ENCODE measurements at regions not wholly inside any gene's neighbourhood (a gene's known extent, or its start where the extent isn't known, plus 50 kb on each side); places are given as distances from the start of the nearest gene placed in this dataset.

- TF ChIP-seq YY1 (IDR thresholded peaks at IDR 0.05; ENCODE audit: insufficient read depth, insufficient read length) (no peak), SUZ12 (IDR thresholded peaks at IDR 0.05; ENCODE audit: extremely low read depth, insufficient read depth, insufficient read length) (no peak), ZNF274 (IDR thresholded peaks at IDR 0.05; ENCODE audit: low read depth, low read length) (no peak)
- DNase-seq (ENCODE audit: low read depth, low spot score) = no peak
- H3K4me3 ChIP-seq (ENCODE audit: insufficient read length, low read depth) = no peak overlapping the region
- H3K9ac ChIP-seq (ENCODE audit: insufficient read length, low read depth) = no peak overlapping the region
- H3K27me3 ChIP-seq (ENCODE audit: insufficient read depth, insufficient read length) = no peaks in the 10 kb centered on the region
- no peaks in the 10 kb centered on the region for H3K36me3 ChIP-seq (ENCODE audit: insufficient read depth, insufficient read length, low read length)
- no peaks in the 10 kb centered on the region for H3K4me1 ChIP-seq (ENCODE audit: insufficient read depth, insufficient read length)
- H3K9me3 ChIP-seq (ENCODE audit: insufficient read depth, low read length) = no peaks in the 10 kb centered on the region
Measured at GRCh38 chr18:78548261-78549058, 431.2 kb upstream of the SALL3 start.

GRCh38 chr18:78549971-78550370 lies 429.6 kb upstream of the SALL3 start:
- H3K9me3 ChIP-seq (ENCODE audit: insufficient read depth, low read length) = peaks cover 3% of the 10 kb centered on the region; the same call in 1 of the 2 replicates
- no peak for DNase-seq (ENCODE audit: low read depth, low spot score)
- no peaks in the 10 kb centered on the region for H3K36me3 ChIP-seq (ENCODE audit: insufficient read depth, insufficient read length, low read length)
- no peak overlapping the region for H3K4me3 ChIP-seq (ENCODE audit: insufficient read length, low read depth)
- no peaks in the 10 kb centered on the region for H3K4me1 ChIP-seq (ENCODE audit: insufficient read depth, insufficient read length)
- no peak for TF ChIP-seq ZNF274 (IDR thresholded peaks at IDR 0.05; ENCODE audit: low read depth, low read length)
- no peak for TF ChIP-seq SUZ12 (IDR thresholded peaks at IDR 0.05; ENCODE audit: extremely low read depth, insufficient read depth, insufficient read length)
- no peak for TF ChIP-seq YY1 (IDR thresholded peaks at IDR 0.05; ENCODE audit: insufficient read depth, insufficient read length)
- H3K27me3 ChIP-seq (ENCODE audit: insufficient read depth, insufficient read length) = no peaks in the 10 kb centered on the region
- no peak overlapping the region for H3K9ac ChIP-seq (ENCODE audit: insufficient read length, low read depth)

- H3K27me3 ChIP-seq (ENCODE audit: insufficient read depth, insufficient read length) = no peaks in the 10 kb centered on the region
- H3K4me3 ChIP-seq (ENCODE audit: insufficient read length, low read depth) = no peak overlapping the region
- H3K36me3 ChIP-seq (ENCODE audit: insufficient read depth, insufficient read length, low read length) = no peaks in the 10 kb centered on the region
- peaks cover 7% of the 10 kb centered on the region; the same call in 1 of the 2 replicates for H3K9me3 ChIP-seq (ENCODE audit: insufficient read depth, low read length)
- no peak overlapping the region for H3K9ac ChIP-seq (ENCODE audit: insufficient read length, low read depth)
- DNase-seq (ENCODE audit: low read depth, low spot score) = no peak
- TF ChIP-seq YY1 (IDR thresholded peaks at IDR 0.05; ENCODE audit: insufficient read depth, insufficient read length) (no peak), ZNF274 (IDR thresholded peaks at IDR 0.05; ENCODE audit: low read depth, low read length) (no peak), SUZ12 (IDR thresholded peaks at IDR 0.05; ENCODE audit: extremely low read depth, insufficient read depth, insufficient read length) (no peak)
- H3K4me1 ChIP-seq (ENCODE audit: insufficient read depth, insufficient read length) = no peaks in the 10 kb centered on the region
Measured at GRCh38 chr18:78554944-78555608, 424.5 kb upstream of the SALL3 start.

- Histone ChIP-seq H3K4me3 (ENCODE audit: insufficient read length, low read depth) (no peak overlapping the region), H3K27me3 (ENCODE audit: insufficient read depth, insufficient read length) (no peaks in the 10 kb centered on the region), H3K9ac (ENCODE audit: insufficient read length, low read depth) (no peak overlapping the region), H3K4me1 (ENCODE audit: insufficient read depth, insufficient read length) (no peaks in the 10 kb centered on the region), H3K9me3 (ENCODE audit: insufficient read depth, low read length) (peaks cover 7% of the 10 kb centered on the region; the same call in 1 of the 2 replicates), H3K36me3 (ENCODE audit: insufficient read depth, insufficient read length, low read length) (no peaks in the 10 kb centered on the region)
- no peak for TF ChIP-seq ZNF274 (IDR thresholded peaks at IDR 0.05; ENCODE audit: low read depth, low read length)
- no peak for TF ChIP-seq SUZ12 (IDR thresholded peaks at IDR 0.05; ENCODE audit: extremely low read depth, insufficient read depth, insufficient read length)
- no peak for TF ChIP-seq YY1 (IDR thresholded peaks at IDR 0.05; ENCODE audit: insufficient read depth, insufficient read length)
- no peak for DNase-seq (ENCODE audit: low read depth, low spot score)
Measured at GRCh38 chr18:78557371-78557770, 422.2 kb upstream of the SALL3 start.

GRCh38 chr18:78558101-78558810 lies 421.4 kb upstream of the SALL3 start:
- H3K4me3 ChIP-seq (ENCODE audit: insufficient read length, low read depth) = no peak overlapping the region
- peaks cover 2% of the 10 kb centered on the region for H3K4me1 ChIP-seq (ENCODE audit: insufficient read depth, insufficient read length)
- H3K9me3 ChIP-seq (ENCODE audit: insufficient read depth, low read length) = peaks cover 7% of the 10 kb centered on the region; the same call in 1 of the 2 replicates
- DNase-seq (ENCODE audit: low read depth, low spot score) = no peak
- no peaks in the 10 kb centered on the region for H3K27me3 ChIP-seq (ENCODE audit: insufficient read depth, insufficient read length)
- no peaks in the 10 kb centered on the region for H3K36me3 ChIP-seq (ENCODE audit: insufficient read depth, insufficient read length, low read length)
- no peak overlapping the region for H3K9ac ChIP-seq (ENCODE audit: insufficient read length, low read depth)
- TF ChIP-seq SUZ12 (IDR thresholded peaks at IDR 0.05; ENCODE audit: extremely low read depth, insufficient read depth, insufficient read length) = no peak

GRCh38 chr18:78558948-78559347 lies 420.7 kb upstream of the SALL3 start:
- H3K27me3 ChIP-seq (ENCODE audit: insufficient read depth, insufficient read length) = no peaks in the 10 kb centered on the region
- peaks cover 7% of the 10 kb centered on the region; the same call in 1 of the 2 replicates for H3K9me3 ChIP-seq (ENCODE audit: insufficient read depth, low read length)
- peaks cover 2% of the 10 kb centered on the region for H3K4me1 ChIP-seq (ENCODE audit: insufficient read depth, insufficient read length)
- H3K4me3 ChIP-seq (ENCODE audit: insufficient read length, low read depth) = no peak overlapping the region
- DNase-seq (ENCODE audit: low read depth, low spot score) = no peak
- H3K36me3 ChIP-seq (ENCODE audit: insufficient read depth, insufficient read length, low read length) = no peaks in the 10 kb centered on the region
- H3K9ac ChIP-seq (ENCODE audit: insufficient read length, low read depth) = no peak overlapping the region
- no peak for TF ChIP-seq ZNF274 (IDR thresholded peaks at IDR 0.05; ENCODE audit: low read depth, low read length)

GRCh38 chr18:78559584-78559983 lies 420.0 kb upstream of the SALL3 start:
- peaks cover 2% of the 10 kb centered on the region for H3K4me1 ChIP-seq (ENCODE audit: insufficient read depth, insufficient read length)
- no peaks in the 10 kb centered on the region for H3K36me3 ChIP-seq (ENCODE audit: insufficient read depth, insufficient read length, low read length)

More at GRCh38 chr18:78559584-78559983, 420.0 kb upstream of the SALL3 start:
- Histone ChIP-seq H3K9me3 (ENCODE audit: insufficient read depth, low read length) (peaks cover 7% of the 10 kb centered on the region; the same call in 1 of the 2 replicates), H3K4me3 (ENCODE audit: insufficient read length, low read depth) (no peak overlapping the region), H3K27me3 (ENCODE audit: insufficient read depth, insufficient read length) (no peaks in the 10 kb centered on the region), H3K9ac (ENCODE audit: insufficient read length, low read depth) (no peak overlapping the region)
- TF ChIP-seq ZNF274 (IDR thresholded peaks at IDR 0.05; ENCODE audit: low read depth, low read length) = no peak
- no peak for TF ChIP-seq SUZ12 (IDR thresholded peaks at IDR 0.05; ENCODE audit: extremely low read depth, insufficient read depth, insufficient read length)
- no peak for TF ChIP-seq YY1 (IDR thresholded peaks at IDR 0.05; ENCODE audit: insufficient read depth, insufficient read length)
- DNase-seq (ENCODE audit: low read depth, low spot score) = no peak
